H1 (cell line): ENCODE measurements at regions not wholly inside any gene's neighbourhood (a gene's known extent, or its start where the extent isn't known, plus 50 kb on each side); places are given as distances from the start of the nearest gene placed in this dataset.

Source experiments
- CBX8 ChIP-seq: fragments of 300-800, 300-1000 bp; sonication (generic); IDR thresholded peaks from 2 replicates; pipeline ENCODE4 v1.7.1; 2016; ENCODE audit warnings: low read depth, low read length, borderline replicate concordance
- JUN ChIP-seq: IDR thresholded peaks from 2 replicates; pipeline ENCODE4 v1.6.1; 2011; ENCODE audit warnings: low read depth, mild to moderate bottlenecking, improper control_type of control experiment, low read length
- TF ChIP-seq, protein P1 (sequence below): IDR thresholded peaks from 2 replicates; pipeline ENCODE4 v1.6.1; 2012; ENCODE audit warnings: low read length, inconsistent platforms

- TF ChIP-seq, protein P1, sequence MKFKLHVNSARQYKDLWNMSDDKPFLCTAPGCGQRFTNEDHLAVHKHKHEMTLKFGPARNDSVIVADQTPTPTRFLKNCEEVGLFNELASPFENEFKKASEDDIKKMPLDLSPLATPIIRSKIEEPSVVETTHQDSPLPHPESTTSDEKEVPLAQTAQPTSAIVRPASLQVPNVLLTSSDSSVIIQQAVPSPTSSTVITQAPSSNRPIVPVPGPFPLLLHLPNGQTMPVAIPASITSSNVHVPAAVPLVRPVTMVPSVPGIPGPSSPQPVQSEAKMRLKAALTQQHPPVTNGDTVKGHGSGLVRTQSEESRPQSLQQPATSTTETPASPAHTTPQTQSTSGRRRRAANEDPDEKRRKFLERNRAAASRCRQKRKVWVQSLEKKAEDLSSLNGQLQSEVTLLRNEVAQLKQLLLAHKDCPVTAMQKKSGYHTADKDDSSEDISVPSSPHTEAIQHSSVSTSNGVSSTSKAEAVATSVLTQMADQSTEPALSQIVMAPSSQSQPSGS = no peak
- TF ChIP-seq CBX8 = no peak
- no peak for TF ChIP-seq JUN
Observed at GRCh38 chr6:165767228-165767627, 104.2 kb upstream of the PDE10A start (continued).
